ENCODE measurements at regions not wholly inside any gene's neighbourhood (a gene's known extent, or its start where the extent isn't known, plus 50 kb on each side); places are given as distances from the start of the nearest gene placed in this dataset.

DNA sequence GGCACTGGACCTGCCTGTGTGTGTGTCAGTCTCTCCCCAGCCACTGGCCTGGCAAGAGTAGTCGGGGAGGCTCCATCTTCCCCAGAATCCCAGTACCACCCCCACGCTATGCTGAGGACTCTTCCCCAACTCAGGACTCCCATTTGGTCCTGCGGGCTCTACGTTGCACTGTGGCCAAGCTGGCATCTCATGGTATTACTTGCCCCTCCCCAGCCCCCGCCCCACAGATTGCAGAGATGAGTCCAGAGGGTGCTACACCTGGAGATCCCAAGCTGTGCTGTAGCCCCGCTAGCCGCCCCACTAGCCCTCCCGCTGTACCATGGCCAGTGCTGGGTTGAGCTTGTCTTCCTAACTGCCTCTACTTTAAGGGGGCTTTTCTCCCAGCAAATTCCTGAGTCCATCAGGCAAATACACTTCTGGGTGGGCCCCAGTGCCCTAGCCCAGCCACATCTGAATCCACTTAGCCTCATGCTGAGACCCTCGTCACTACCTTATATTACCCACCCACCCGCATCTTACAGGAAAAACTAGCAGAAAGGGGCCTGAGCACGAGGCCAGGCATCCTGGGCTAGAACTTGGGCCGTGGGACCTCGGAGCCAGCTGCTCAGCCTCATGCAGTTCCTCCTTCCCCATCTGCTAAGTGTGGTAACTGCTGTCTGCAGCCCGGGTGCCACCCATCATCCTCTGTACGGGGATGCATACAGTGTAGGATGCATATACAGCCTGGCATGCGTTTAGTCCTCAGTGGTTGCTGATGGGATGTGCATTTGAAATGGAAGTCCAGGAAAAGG lies 65.8 kb upstream of the CACUL1 start:
- no TSS peak for BruUV-seq (replicated peaks)
- no peak overlapping the region for H3K27ac ChIP-seq (ENCODE audit: low read depth, low read length)
- H3K4me3 ChIP-seq (replicated peaks in 1 of 2; ENCODE audit: low read depth in 1 of 2, low read length in 2 of 2) = no peak overlapping the region
- H3K4me2 ChIP-seq (ENCODE audit: low read length) = no peak overlapping the region
- H3K4me1 ChIP-seq (ENCODE audit: control insufficient read depth in 1 of 2, insufficient read depth in 2 of 2, low read length in 2 of 2) = no peaks in the 10 kb centered on the region
- no peaks in the 10 kb centered on the region for H3K27me3 ChIP-seq (ENCODE audit: insufficient read depth, low read length)
- H3K9me2 ChIP-seq (ENCODE audit: insufficient read depth) = no peaks in the 10 kb centered on the region
- no peak overlapping the region for H2AFZ ChIP-seq (ENCODE audit: low read depth, low read length, poor library complexity, severe bottlenecking)
- ChIA-PET RAD21 (ENCODE audit: low non-redundant PET in 1 of 2, low total read pairs in 2 of 2, uncharacterized antibody in 2 of 2, unreplicated experiment in 2 of 2) (interaction anchor here in 1 of 2 experiments (0.6 kb wide), 1 partner anchor 34 kb away, joined by 3 read pairs; no protein-coding TSS in a partner anchor), CTCF (interaction anchor here (0.7 kb wide), 1 partner anchor 17 kb away, joined by 3 read pairs; no protein-coding TSS in a partner anchor), POLR2A (no interaction called here)
- intact Hi-C loops (cut with micrococcal nuclease) = no loop called here
- H3K9me3 ChIP-seq (ENCODE audit: control insufficient read depth in 1 of 2, insufficient read depth in 1 of 2, low read depth in 1 of 2, low read length in 2 of 2) = no peaks in the 10 kb centered on the region
- no peak for DNase-seq (ENCODE audit: low read depth, low spot score)
- H4K20me1 ChIP-seq (ENCODE audit: insufficient read depth) = no peaks in the 10 kb centered on the region
- no peak for ATAC-seq
- TF ChIP-seq JUND (IDR thresholded peaks at IDR 0.05) (no peak), SIN3A (IDR thresholded peaks at IDR 0.05; ENCODE audit: low read depth) (no peak), CBX3 (IDR thresholded peaks at IDR 0.05; ENCODE audit: low read depth) (no peak), EZH2phosphoT487 (IDR thresholded peaks at IDR 0.05; ENCODE audit: borderline replicate concordance) (no peak), MAX (IDR thresholded peaks at IDR 0.05) (no peak), ZNF274 (IDR thresholded peaks at IDR 0.05; ENCODE audit: low read depth, low read length) (no peak), POLR2AphosphoS5 (IDR thresholded peaks at IDR 0.05; ENCODE audit: low read depth, low read length) (no peak)
- no peaks in the 10 kb centered on the region for H3K36me3 ChIP-seq (ENCODE audit: control insufficient read depth in 1 of 2, insufficient read depth in 2 of 2, low read length in 2 of 2)
- no peak overlapping the region for H3K9ac ChIP-seq (ENCODE audit: low read length)
- H3K79me2 ChIP-seq (ENCODE audit: insufficient read depth, low read length) = no peaks in the 10 kb centered on the region

DNA sequence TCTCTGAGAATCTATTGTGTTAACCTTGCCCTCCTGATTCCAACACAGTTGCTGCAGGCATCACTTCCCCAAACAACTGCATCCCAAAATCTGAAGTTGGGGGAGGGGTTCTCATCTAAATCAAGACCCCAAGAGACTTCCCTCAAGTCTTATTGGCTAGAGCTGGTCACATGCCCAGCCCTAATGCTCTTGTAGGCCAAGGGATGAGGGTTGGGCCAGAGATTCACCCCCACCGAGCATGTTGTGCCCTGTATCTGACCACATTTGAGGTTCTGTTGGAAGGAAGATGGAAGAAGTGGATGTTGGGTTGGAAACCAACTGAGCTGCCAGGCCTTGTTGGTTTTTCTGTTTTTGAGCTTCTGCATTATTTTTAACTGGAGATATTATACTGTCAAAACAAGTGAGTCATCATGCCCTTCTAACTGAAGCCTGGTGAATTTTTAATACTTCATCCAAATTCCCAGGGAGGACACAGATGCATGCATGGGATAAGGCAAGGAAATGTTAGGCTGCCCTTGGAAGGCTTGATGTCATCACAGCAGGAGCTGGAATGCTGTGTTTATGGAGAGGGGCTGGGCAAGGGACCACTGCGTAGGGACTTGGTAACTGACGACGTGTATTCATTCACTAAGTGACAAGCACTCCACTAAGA lies 68.6 kb upstream of the CACUL1 start:
- ChIA-PET RAD21 (ENCODE audit: low non-redundant PET in 1 of 2, low total read pairs in 2 of 2, uncharacterized antibody in 2 of 2, unreplicated experiment in 2 of 2) (no interaction called here), POLR2A (interaction anchor here (1.1 kb wide), 1 partner anchor 13 kb away, joined by 3 read pairs; no protein-coding TSS in a partner anchor), CTCF (no interaction called here)
- no peak overlapping the region for H3K27ac ChIP-seq (ENCODE audit: low read depth, low read length)
- no peak for ATAC-seq
- H3K27me3 ChIP-seq (ENCODE audit: insufficient read depth, low read length) = no peaks in the 10 kb centered on the region
- H3K4me2 ChIP-seq (ENCODE audit: low read length) = no peak overlapping the region
- DNase-seq (ENCODE audit: low read depth, low spot score) = no peak
- no TSS peak for BruUV-seq (replicated peaks)
- H3K9ac ChIP-seq (ENCODE audit: low read length) = no peak overlapping the region
- no peaks in the 10 kb centered on the region for H3K36me3 ChIP-seq (ENCODE audit: control insufficient read depth in 1 of 2, insufficient read depth in 2 of 2, low read length in 2 of 2)
- H3K9me2 ChIP-seq (ENCODE audit: insufficient read depth) = no peaks in the 10 kb centered on the region
- intact Hi-C loops (cut with micrococcal nuclease) = no loop called here
- no peak overlapping the region for H3K4me3 ChIP-seq (replicated peaks in 1 of 2; ENCODE audit: low read depth in 1 of 2, low read length in 2 of 2)
- no peaks in the 10 kb centered on the region for H3K4me1 ChIP-seq (ENCODE audit: control insufficient read depth in 1 of 2, insufficient read depth in 2 of 2, low read length in 2 of 2)
- no peak overlapping the region for H2AFZ ChIP-seq (ENCODE audit: low read depth, low read length, poor library complexity, severe bottlenecking)
- H3K79me2 ChIP-seq (ENCODE audit: insufficient read depth, low read length) = no peaks in the 10 kb centered on the region
- H4K20me1 ChIP-seq (ENCODE audit: insufficient read depth) = no peaks in the 10 kb centered on the region
- H3K9me3 ChIP-seq (ENCODE audit: control insufficient read depth in 1 of 2, insufficient read depth in 1 of 2, low read depth in 1 of 2, low read length in 2 of 2) = peaks cover 0 to 5% of the 10 kb centered on the region in 2 experiments; a peak in 1 of 4 replicates
- TF ChIP-seq EZH2phosphoT487 (IDR thresholded peaks at IDR 0.05; ENCODE audit: borderline replicate concordance) (no peak), MAX (IDR thresholded peaks at IDR 0.05) (no peak), EGR1 (IDR thresholded peaks at IDR 0.05; ENCODE audit: low read depth) (no peak), CBX3 (IDR thresholded peaks at IDR 0.05; ENCODE audit: low read depth) (no peak), YY1 (IDR thresholded peaks at IDR 0.05; ENCODE audit: extremely low read depth, insufficient replicate concordance, low read depth, low read length) (no peak), SRF (IDR thresholded peaks at IDR 0.05; ENCODE audit: low read depth) (no peak), POLR2A (IDR thresholded peaks at IDR 0.05; ENCODE audit: borderline replicate concordance, extremely low read depth, insufficient read depth, insufficient read length) (no peak), ATF3 (IDR thresholded peaks at IDR 0.05) (no peak), JUND (IDR thresholded peaks at IDR 0.05) (no peak), ZBTB33 (IDR thresholded peaks at IDR 0.05; ENCODE audit: extremely low read depth, insufficient replicate concordance, low read length) (no peak)

All from HCT116 (cell line).